GM12875 (cell line): ENCODE measurements at regions not wholly inside any gene's neighbourhood (a gene's known extent, or its start where the extent isn't known, plus 50 kb on each side); places are given as distances from the start of the nearest gene placed in this dataset.

ENCODE experiments used
- H3K4me3 ChIP-seq: one replicate; pipeline ENCODE4 v1.5.1; 2011; ENCODE audit warnings: low read depth, low read length, control low read depth
- CTCF ChIP-seq: IDR thresholded peaks from 2 replicates; pipeline ENCODE4 v1.5.1; 2011; ENCODE audit warnings: low read depth, mild to moderate bottlenecking, control low read depth, inconsistent platforms, low read length, moderate library complexity, borderline replicate concordance; ENCODE audit not compliant: insufficient read depth

GRCh38 chr6:44034931-44035345, 92.3 kb downstream of the MRPL14 start:
- TF ChIP-seq CTCF, result no peak
- H3K4me3 ChIP-seq, result no peak overlapping the region

GRCh38 chr6:44034391-44034861, 92.8 kb downstream of the MRPL14 start:
- no peak for TF ChIP-seq CTCF
- no peak overlapping the region for H3K4me3 ChIP-seq

GRCh38 chr6:44030812-44031454, 96.3 kb downstream of the MRPL14 start:
- TF ChIP-seq CTCF, result no peak

GRCh38 chr6:44029444-44030185, 97.6 kb downstream of the MRPL14 start:
- H3K4me3 ChIP-seq, result no peak overlapping the region
- no peak for TF ChIP-seq CTCF

More at GRCh38 chr6:44030812-44031454, 96.3 kb downstream of the MRPL14 start:
- H3K4me3 ChIP-seq, result no peak overlapping the region

GRCh38 chr6:44028789-44029310, 98.4 kb downstream of the MRPL14 start:
- TF ChIP-seq CTCF, result no peak
- no peak overlapping the region for H3K4me3 ChIP-seq

- no peak for TF ChIP-seq CTCF
- no peak overlapping the region for H3K4me3 ChIP-seq
These were observed 102.0 kb downstream of the MRPL14 start for GRCh38 chr6:44025226-44025625.
